MCF 10A (cell line): ENCODE measurements at regions not wholly inside any gene's neighbourhood (a gene's known extent, or its start where the extent isn't known, plus 50 kb on each side); places are given as distances from the start of the nearest gene placed in this dataset.
A peak's percentile ranks its signal among the peaks of the same experiment; 100 is the strongest.

ENCODE experiments used
- BruUV-seq: library from RNA; stranded (reverse); fragments of 400-500 nt; replicated peaks from 2 replicates; lab custom pipeline; 2021; lab: Mats Ljungman, UMichigan
- CTCF ChIA-PET: fragments of 300-600 bp; sonication (Branson Sonifier 250); formaldehyde crosslinking; extraction: SDS; loops from one replicate; lab custom pipeline; 2021; ENCODE audit warnings: antibody characterized with exemption, inconsistent platforms; lab: Yijun Ruan, JAX
- POLR2A ChIA-PET: fragments of 300-600, 350-650 bp; sonication (Branson Sonifier 250); formaldehyde crosslinking; extraction: SDS; loops from one replicate; lab custom pipeline; 2020; ENCODE audit warnings: antibody characterized with exemption, inconsistent platforms; lab: Yijun Ruan, JAX
- DNase-seq: peaks from one replicate; pipeline ENCODE4 v3.0.0-alpha.2; 2018; ENCODE audit not compliant: unreplicated experiment
- H3K27ac Mint-ChIP-seq: one replicate; pipeline ENCODE4 v1.8.0; 2022; ENCODE audit warnings: mild to moderate bottlenecking, low read depth, mixed read lengths; ENCODE audit not compliant: unreplicated experiment
- H3K27me3 Mint-ChIP-seq: one replicate; pipeline ENCODE4 v1.8.0; 2022; ENCODE audit warnings: mixed read lengths; ENCODE audit not compliant: insufficient read depth, unreplicated experiment
- H3K36me3 Mint-ChIP-seq: one replicate; pipeline ENCODE4 v1.8.0; 2022; ENCODE audit warnings: mild to moderate bottlenecking, moderate library complexity, mixed read lengths; ENCODE audit not compliant: insufficient read depth, unreplicated experiment
- H3K4me1 Mint-ChIP-seq: one replicate; pipeline ENCODE4 v1.8.0; 2022; ENCODE audit warnings: mixed read lengths; ENCODE audit not compliant: insufficient read depth, unreplicated experiment
- H3K4me3 Mint-ChIP-seq: one replicate; pipeline ENCODE4 v1.8.0; 2022; ENCODE audit warnings: mild to moderate bottlenecking, moderate library complexity, mixed read lengths; ENCODE audit not compliant: unreplicated experiment
- H3K9me3 Mint-ChIP-seq: one replicate; pipeline ENCODE4 v1.8.0; 2022; ENCODE audit warnings: mixed read lengths; ENCODE audit not compliant: unreplicated experiment
- intact Hi-C: fragments of 100-400 bp; cut with micrococcal nuclease; formaldehyde crosslinking; loops from 2 replicates; pipeline ENCODE4 v1.14.1; 2022
- TF ChIP-seq, protein P1 (sequence below): fragments of 200-600 bp; IDR thresholded peaks from one replicate; pipeline ENCODE4 v1.8.0; 2022; ENCODE audit warnings: antibody characterized with exemption, mild to moderate bottlenecking; ENCODE audit not compliant: unreplicated experiment

DNA sequence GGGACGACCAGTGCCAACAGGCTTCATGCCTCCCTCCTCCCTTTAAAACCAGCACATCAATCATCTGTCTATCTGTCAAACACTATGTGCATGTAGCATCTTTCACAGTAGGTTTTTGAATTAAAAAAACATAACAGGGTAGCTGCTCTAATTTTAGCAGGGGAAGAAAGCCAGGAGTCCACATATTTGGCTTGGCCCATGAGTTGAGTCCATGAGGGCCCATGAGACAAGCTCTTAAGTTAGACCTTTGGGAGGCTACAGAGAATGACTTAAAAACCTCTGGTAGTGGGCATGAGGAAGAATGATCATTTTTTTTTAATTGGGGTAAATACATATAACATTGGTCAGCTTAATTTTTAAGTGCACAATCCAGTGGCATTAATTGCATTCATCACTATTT lies 194.9 kb downstream of the UTRN start:
- Mint-ChIP-seq H3K27ac (no peak overlapping the region), H3K4me3 (no peak overlapping the region), H3K4me1 (no peaks in the 10 kb centered on the region), H3K36me3 (peaks cover 24% of the 10 kb centered on the region), H3K27me3 (no peaks in the 10 kb centered on the region), H3K9me3 (no peaks in the 10 kb centered on the region)
- intact Hi-C loops, result loop anchor here (5.0 kb wide), 1 partner anchor 903 kb away; no protein-coding TSS in a partner anchor
- TF ChIP-seq, protein P1, sequence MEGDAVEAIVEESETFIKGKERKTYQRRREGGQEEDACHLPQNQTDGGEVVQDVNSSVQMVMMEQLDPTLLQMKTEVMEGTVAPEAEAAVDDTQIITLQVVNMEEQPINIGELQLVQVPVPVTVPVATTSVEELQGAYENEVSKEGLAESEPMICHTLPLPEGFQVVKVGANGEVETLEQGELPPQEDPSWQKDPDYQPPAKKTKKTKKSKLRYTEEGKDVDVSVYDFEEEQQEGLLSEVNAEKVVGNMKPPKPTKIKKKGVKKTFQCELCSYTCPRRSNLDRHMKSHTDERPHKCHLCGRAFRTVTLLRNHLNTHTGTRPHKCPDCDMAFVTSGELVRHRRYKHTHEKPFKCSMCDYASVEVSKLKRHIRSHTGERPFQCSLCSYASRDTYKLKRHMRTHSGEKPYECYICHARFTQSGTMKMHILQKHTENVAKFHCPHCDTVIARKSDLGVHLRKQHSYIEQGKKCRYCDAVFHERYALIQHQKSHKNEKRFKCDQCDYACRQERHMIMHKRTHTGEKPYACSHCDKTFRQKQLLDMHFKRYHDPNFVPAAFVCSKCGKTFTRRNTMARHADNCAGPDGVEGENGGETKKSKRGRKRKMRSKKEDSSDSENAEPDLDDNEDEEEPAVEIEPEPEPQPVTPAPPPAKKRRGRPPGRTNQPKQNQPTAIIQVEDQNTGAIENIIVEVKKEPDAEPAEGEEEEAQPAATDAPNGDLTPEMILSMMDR, result no peak
- DNase-seq, result no peak
- BruUV-seq, result no TSS peak
- ChIA-PET POLR2A (interaction anchor here (0.8 to 1.5 kb wide), 5 partner anchors 12 to 216 kb away, joined by 3 to 6 read pairs (median 3); no protein-coding TSS in a partner anchor), CTCF (interaction anchor here (0.6 to 4.6 kb wide), 10 partner anchors 69 to 959 kb away, joined by 3 to 28 read pairs (median 3); no protein-coding TSS in a partner anchor)

DNA sequence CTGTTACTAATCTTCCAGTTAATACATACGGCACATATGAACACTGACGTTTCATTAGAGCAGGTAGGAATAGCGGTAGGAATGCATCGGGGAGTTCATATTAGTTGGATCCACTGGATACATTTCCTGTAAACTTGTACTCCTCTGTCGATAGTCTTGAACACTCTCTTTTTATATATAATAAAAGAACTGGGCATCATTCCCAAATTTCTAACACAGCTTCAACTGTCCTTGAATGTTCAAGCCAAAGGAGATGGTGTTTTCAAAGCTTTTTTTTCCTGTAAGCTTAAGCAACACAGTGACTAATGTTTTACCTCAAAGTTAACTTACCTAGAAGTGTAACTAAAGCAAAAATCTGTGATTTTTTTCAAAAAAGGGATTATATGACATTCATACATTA lies 195.3 kb downstream of the UTRN start:
- no peak overlapping the region for H3K27ac Mint-ChIP-seq
- BruUV-seq, result no TSS peak
- ChIA-PET CTCF (interaction anchor here (0.6 to 4.6 kb wide), 7 partner anchors 45 to 381 kb away, joined by 3 to 28 read pairs (median 4); no protein-coding TSS in a partner anchor), POLR2A (interaction anchor here (0.9 to 1.5 kb wide), 6 partner anchors 11 to 216 kb away, joined by 3 to 6 read pairs (median 4); no protein-coding TSS in a partner anchor)
- H3K4me1 Mint-ChIP-seq, result no peaks in the 10 kb centered on the region
- no peak overlapping the region for H3K4me3 Mint-ChIP-seq
- no peaks in the 10 kb centered on the region for H3K9me3 Mint-ChIP-seq
- peaks cover 25% of the 10 kb centered on the region for H3K36me3 Mint-ChIP-seq
- H3K27me3 Mint-ChIP-seq, result no peaks in the 10 kb centered on the region
- DNase-seq, result peak; percentile 34
- intact Hi-C loops, result loop anchor here (5.0 kb wide), 1 partner anchor 903 kb away; no protein-coding TSS in a partner anchor
- TF ChIP-seq, protein P1, result no peak

DNA sequence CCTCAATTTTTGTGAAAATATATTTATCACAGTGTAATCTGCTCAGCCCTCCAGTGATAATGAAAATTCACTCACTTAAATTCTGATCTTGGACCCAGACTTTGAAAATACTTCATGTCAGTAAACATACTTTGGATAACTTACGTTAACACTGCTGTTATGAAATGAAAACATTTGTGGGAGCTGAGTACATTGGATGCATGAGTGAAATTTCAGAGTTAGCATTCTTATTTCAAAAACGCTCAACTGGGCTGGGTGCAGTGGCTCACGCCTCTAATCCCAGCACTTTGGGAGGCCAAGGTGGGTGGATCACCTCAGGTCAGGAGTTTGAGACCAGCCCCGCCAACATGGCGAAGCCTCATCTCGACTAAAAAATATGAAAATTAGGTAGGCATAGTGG lies 196.4 kb downstream of the UTRN start:
- POLR2A ChIA-PET, result interaction anchor here (0.7 to 1.4 kb wide), 8 partner anchors 11 to 386 kb away, joined by 3 to 4 read pairs (median 3); partner anchors contain the start of gene SF3B5
- TF ChIP-seq, protein P1, result no peak
- H3K27ac Mint-ChIP-seq, result no peak overlapping the region

DNA sequence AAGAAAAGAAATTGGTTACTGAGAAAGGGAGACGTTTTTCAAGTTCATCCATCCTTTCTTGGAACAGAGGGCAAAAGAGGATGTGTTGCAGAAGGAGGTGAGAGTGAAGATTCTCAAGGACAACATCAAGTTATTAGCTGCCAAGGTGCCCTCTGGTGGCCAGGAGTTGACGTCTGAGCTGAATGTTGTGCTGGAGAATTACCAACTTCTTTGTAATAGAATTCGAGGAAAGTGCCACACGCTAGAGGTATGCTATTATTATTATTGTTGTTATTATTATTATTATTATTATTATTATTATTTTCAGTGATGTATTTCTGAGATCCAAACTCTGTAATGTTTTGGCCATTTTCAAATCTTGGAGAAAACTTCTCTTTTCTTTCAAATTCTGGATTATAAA lies 197.0 kb downstream of the UTRN start:
- peak; percentile 84 for DNase-seq
- Mint-ChIP-seq H3K27ac (no peak overlapping the region), H3K4me3 (no peak overlapping the region), H3K36me3 (peaks cover 24% of the 10 kb centered on the region), H3K27me3 (no peaks in the 10 kb centered on the region), H3K9me3 (no peaks in the 10 kb centered on the region), H3K4me1 (no peaks in the 10 kb centered on the region)
- intact Hi-C loops, result loop anchor here (1.0 to 5.0 kb wide), 5 partner anchors 197 to 905 kb away; partner anchors contain the start of genes STX11 and UTRN
- CTCF ChIA-PET, result interaction anchor here (0.6 to 4.6 kb wide), 7 partner anchors 8 to 384 kb away, joined by 3 to 28 read pairs (median 6); no protein-coding TSS in a partner anchor
- BruUV-seq, result no TSS peak
- TF ChIP-seq, protein P1, result peak; percentile 65
- POLR2A ChIA-PET, result interaction anchor here (0.7 to 1.4 kb wide), 6 partner anchors 196 to 386 kb away, joined by 3 to 9 read pairs (median 3); partner anchors contain the start of gene SF3B5

More for the DNA sequence above, 196.4 kb downstream of the UTRN start:
- Mint-ChIP-seq H3K27me3 (no peaks in the 10 kb centered on the region), H3K36me3 (peaks cover 26% of the 10 kb centered on the region), H3K4me3 (no peak overlapping the region), H3K9me3 (no peaks in the 10 kb centered on the region), H3K4me1 (no peaks in the 10 kb centered on the region)
- intact Hi-C loops, result loop anchor here (5.0 kb wide), 1 partner anchor 904 kb away; no protein-coding TSS in a partner anchor
- CTCF ChIA-PET, result interaction anchor here (0.6 to 4.6 kb wide), 12 partner anchors 9 to 383 kb away, joined by 3 to 28 read pairs (median 5); no protein-coding TSS in a partner anchor
- no peak for DNase-seq
- no TSS peak for BruUV-seq
